SH-SY5Y (cell line): ENCODE measurements at regions not wholly inside any gene's neighbourhood (a gene's known extent, or its start where the extent isn't known, plus 50 kb on each side); places are given as distances from the start of the nearest gene placed in this dataset.

Experiments
- GATA2 ChIP-seq: IDR thresholded peaks from 2 replicates; pipeline ENCODE4 v1.6.1; 2011; ENCODE audit warnings: mild to moderate bottlenecking, low read depth, low read length
- GATA3 ChIP-seq: IDR thresholded peaks from 2 replicates; pipeline ENCODE4 v1.6.1; 2011; ENCODE audit warnings: low read depth, mild to moderate bottlenecking, low read length, moderate library complexity

GRCh38 chr5:167992868-167993267, 298.6 kb upstream of the WWC1 start:
- TF ChIP-seq GATA2 = no peak
- TF ChIP-seq GATA3 = no peak
